ENCODE measurements at regions not wholly inside any gene's neighbourhood (a gene's known extent, or its start where the extent isn't known, plus 50 kb on each side); places are given as distances from the start of the nearest gene placed in this dataset.

GRCh38 chr14:61940666-61941420 is 178.6 kb downstream of the SNAPC1 start:
- Mint-ChIP-seq H3K4me3 (no peak overlapping the region), H3K4me1 (no peaks in the 10 kb centered on the region), H3K36me3 (peaks cover 0 to 9% (median 0%) of the 10 kb centered on the region in 3 donors), H3K27me3 (ENCODE audit: low read depth in 3 of 3) (peaks cover 2 to 17% (median 15%) of the 10 kb centered on the region in 3 donors), H3K9me3 (peaks cover 0 to 6% (median 0%) of the 10 kb centered on the region in 6 donors), H3K27ac (no peak overlapping the region)
- DNase-seq: no peak

- peaks cover 2 to 16% (median 12%) of the 10 kb centered on the region in 3 donors for H3K27me3 Mint-ChIP-seq (ENCODE audit: low read depth in 3 of 3)
- no peak overlapping the region for H3K4me3 Mint-ChIP-seq
- H3K4me1 Mint-ChIP-seq: no peaks in the 10 kb centered on the region
- peaks cover 0 to 9% (median 0%) of the 10 kb centered on the region in 3 donors for H3K36me3 Mint-ChIP-seq
- peaks cover 0 to 6% (median 0%) of the 10 kb centered on the region in 6 donors for H3K9me3 Mint-ChIP-seq
- no peak for DNase-seq
- no peak overlapping the region for H3K27ac Mint-ChIP-seq
These were observed 179.4 kb downstream of the SNAPC1 start for GRCh38 chr14:61941421-61942150.

GRCh38 chr14:61948376-61948775 is 186.2 kb downstream of the SNAPC1 start:
- Mint-ChIP-seq H3K27ac (peak overlapping the region in 1 of 6 donors; percentile 6), H3K4me3 (no peak overlapping the region), H3K4me1 (no peaks in the 10 kb centered on the region), H3K9me3 (peaks cover 0 to 6% (median 0%) of the 10 kb centered on the region in 6 donors), H3K27me3 (ENCODE audit: low read depth in 3 of 3) (peaks cover 3 to 13% (median 7%) of the 10 kb centered on the region in 3 donors), H3K36me3 (peaks cover 0 to 5% (median 0%) of the 10 kb centered on the region in 3 donors)
- DNase-seq: no peak

- Mint-ChIP-seq H3K4me3 (no peak overlapping the region), H3K27me3 (ENCODE audit: low read depth in 3 of 3) (peaks cover 3 to 8% (median 6%) of the 10 kb centered on the region in 3 donors), H3K9me3 (no peaks in the 10 kb centered on the region), H3K27ac (no peak overlapping the region), H3K4me1 (no peaks in the 10 kb centered on the region), H3K36me3 (no peaks in the 10 kb centered on the region)
- no peak for DNase-seq
These were observed 188.1 kb downstream of the SNAPC1 start for GRCh38 chr14:61950340-61950739.

GRCh38 chr14:61953602-61954001 is 191.4 kb downstream of the SNAPC1 start:
- H3K27me3 Mint-ChIP-seq (ENCODE audit: low read depth in 3 of 3): peaks cover 4 to 16% (median 8%) of the 10 kb centered on the region in 3 donors
- no peak overlapping the region for H3K4me3 Mint-ChIP-seq
- no peaks in the 10 kb centered on the region for H3K4me1 Mint-ChIP-seq
- no peak for DNase-seq
- no peaks in the 10 kb centered on the region for H3K36me3 Mint-ChIP-seq
- no peak overlapping the region for H3K27ac Mint-ChIP-seq
- peaks cover 0 to 3% (median 0%) of the 10 kb centered on the region in 6 donors for H3K9me3 Mint-ChIP-seq

GRCh38 chr14:61954306-61954705 is 192.1 kb downstream of the SNAPC1 start:
- H3K27ac Mint-ChIP-seq: no peak overlapping the region
- peaks cover 4 to 16% (median 8%) of the 10 kb centered on the region in 3 donors for H3K27me3 Mint-ChIP-seq (ENCODE audit: low read depth in 3 of 3)
- no peak for DNase-seq
- no peak overlapping the region for H3K4me3 Mint-ChIP-seq
- H3K4me1 Mint-ChIP-seq: no peaks in the 10 kb centered on the region
- H3K9me3 Mint-ChIP-seq: peaks cover 0 to 3% (median 0%) of the 10 kb centered on the region in 6 donors
- no peaks in the 10 kb centered on the region for H3K36me3 Mint-ChIP-seq

GRCh38 chr14:61956517-61956916 is 194.3 kb downstream of the SNAPC1 start:
- DNase-seq: no peak
- H3K9me3 Mint-ChIP-seq: peaks cover 0 to 5% (median 0%) of the 10 kb centered on the region in 6 donors
- H3K27me3 Mint-ChIP-seq (ENCODE audit: low read depth in 3 of 3): peaks cover 8 to 18% (median 14%) of the 10 kb centered on the region in 3 donors
- peaks cover 0 to 3% (median 0%) of the 10 kb centered on the region in 3 donors for H3K36me3 Mint-ChIP-seq
- H3K4me3 Mint-ChIP-seq: no peak overlapping the region
- no peaks in the 10 kb centered on the region for H3K4me1 Mint-ChIP-seq
- H3K27ac Mint-ChIP-seq: no peak overlapping the region

- Mint-ChIP-seq H3K27ac (no peak overlapping the region), H3K36me3 (peaks cover 0 to 7% (median 0%) of the 10 kb centered on the region in 3 donors), H3K4me3 (no peak overlapping the region), H3K27me3 (ENCODE audit: low read depth in 3 of 3) (peaks cover 5 to 18% (median 14%) of the 10 kb centered on the region in 3 donors), H3K9me3 (peaks cover 0 to 5% (median 0%) of the 10 kb centered on the region in 6 donors), H3K4me1 (no peaks in the 10 kb centered on the region)
- no peak for DNase-seq
These were observed 197.1 kb downstream of the SNAPC1 start for GRCh38 chr14:61959348-61959747.

- Mint-ChIP-seq H3K27me3 (ENCODE audit: low read depth in 3 of 3) (peaks cover 10 to 16% (median 14%) of the 10 kb centered on the region in 3 donors), H3K9me3 (peaks cover 0 to 5% (median 0%) of the 10 kb centered on the region in 6 donors)
These were observed 199.1 kb downstream of the SNAPC1 start for GRCh38 chr14:61961369-61961768.

GRCh38 chr14:61963926-61964325 is 201.7 kb downstream of the SNAPC1 start:
- Mint-ChIP-seq H3K9me3 (peaks cover 0 to 2% (median 0%) of the 10 kb centered on the region in 6 donors), H3K27me3 (ENCODE audit: low read depth in 3 of 3) (peaks cover 8 to 17% (median 9%) of the 10 kb centered on the region in 3 donors), H3K4me1 (no peaks in the 10 kb centered on the region), H3K36me3 (peaks cover 0 to 7% (median 0%) of the 10 kb centered on the region in 3 donors), H3K27ac (no peak overlapping the region), H3K4me3 (no peak overlapping the region)
- DNase-seq: no peak

More at GRCh38 chr14:61961369-61961768, 199.1 kb downstream of the SNAPC1 start:
- no peak for DNase-seq
- H3K27ac Mint-ChIP-seq: no peak overlapping the region
- no peaks in the 10 kb centered on the region for H3K4me1 Mint-ChIP-seq
- H3K4me3 Mint-ChIP-seq: no peak overlapping the region
- H3K36me3 Mint-ChIP-seq: peaks cover 0 to 7% (median 0%) of the 10 kb centered on the region in 3 donors

GRCh38 chr14:61965030-61965745 is 203.0 kb downstream of the SNAPC1 start:
- H3K27ac Mint-ChIP-seq: no peak overlapping the region
- peaks cover 0 to 7% (median 0%) of the 10 kb centered on the region in 3 donors for H3K36me3 Mint-ChIP-seq
- no peaks in the 10 kb centered on the region for H3K4me1 Mint-ChIP-seq
- no peak for DNase-seq
- H3K4me3 Mint-ChIP-seq: no peak overlapping the region
- peaks cover 6 to 15% (median 10%) of the 10 kb centered on the region in 3 donors for H3K27me3 Mint-ChIP-seq (ENCODE audit: low read depth in 3 of 3)
- peaks cover 0 to 2% (median 0%) of the 10 kb centered on the region in 6 donors for H3K9me3 Mint-ChIP-seq

- no peak overlapping the region for H3K27ac Mint-ChIP-seq
- H3K27me3 Mint-ChIP-seq (ENCODE audit: low read depth in 3 of 3): peaks cover 2 to 15% (median 7%) of the 10 kb centered on the region in 3 donors
- H3K9me3 Mint-ChIP-seq: no peaks in the 10 kb centered on the region
- no peaks in the 10 kb centered on the region for H3K36me3 Mint-ChIP-seq
- H3K4me1 Mint-ChIP-seq: no peaks in the 10 kb centered on the region
- H3K4me3 Mint-ChIP-seq: no peak overlapping the region
- no peak for DNase-seq
These were observed 206.0 kb downstream of the SNAPC1 start for GRCh38 chr14:61968207-61968606.

- Mint-ChIP-seq H3K4me1 (no peaks in the 10 kb centered on the region), H3K27me3 (ENCODE audit: low read depth in 3 of 3) (peaks cover 2 to 10% (median 7%) of the 10 kb centered on the region in 3 donors), H3K9me3 (peaks cover 5 to 18% (median 10%) of the 10 kb centered on the region in 6 donors), H3K4me3 (no peak overlapping the region), H3K27ac (no peak overlapping the region), H3K36me3 (peaks cover 0 to 11% (median 4%) of the 10 kb centered on the region in 3 donors)
- DNase-seq: no peak
These were observed 210.5 kb downstream of the SNAPC1 start for GRCh38 chr14:61972711-61973110.
